IMR-90 (cell line): ENCODE measurements at regions not wholly inside any gene's neighbourhood (a gene's known extent, or its start where the extent isn't known, plus 50 kb on each side); places are given as distances from the start of the nearest gene placed in this dataset.

Experiments used
- ATAC-seq: fragments of 200-7000 bp; cut with Tn5 transposase; 2 replicates; pipeline ENCODE4 v1.9.1; 2020; ENCODE audit warnings: low read depth, mild to moderate bottlenecking, moderate library complexity
- BruUV-seq: library from RNA; stranded (reverse); fragments of 400-500 nt; replicated peaks from 2 replicates; lab custom pipeline; 2021; lab: Mats Ljungman, UMichigan
- CTCF ChIA-PET: fragments of 300-600 bp; formaldehyde crosslinking; extraction: SDS; loops from one replicate; lab custom pipeline; 2021; ENCODE audit warnings: antibody characterized with exemption; lab: Yijun Ruan, JAX
- POLR2A ChIA-PET: fragments of 300-600 bp; sonication (Branson Sonifier 250); formaldehyde crosslinking; loops from one replicate; lab custom pipeline; 2022; ENCODE audit warnings: antibody characterized with exemption; ENCODE audit not compliant: unreplicated experiment; lab: Charles Lee
- DNase-seq: peaks from one replicate; pipeline ENCODE4 v3.0.0; 2013
- H2AFZ ChIP-seq: replicated peaks from 2 replicates; pipeline ENCODE3; 2013; ENCODE audit warnings: low read length, mild to moderate bottlenecking; ENCODE audit not compliant: poor library complexity
- H2AK5ac ChIP-seq: 2 replicates; pipeline ENCODE4 v1.6.1; 2013; ENCODE audit warnings: low read depth, low read length, inconsistent platforms
- H2AK9ac ChIP-seq: replicated peaks from 2 replicates; pipeline ENCODE3; 2013; ENCODE audit warnings: mild to moderate bottlenecking, low read depth, low read length, moderate library complexity; ENCODE audit not compliant: poor library complexity
- H2BK120ac ChIP-seq: 2 replicates; pipeline ENCODE4 v1.6.1; 2013; ENCODE audit warnings: low read depth, low read length, inconsistent platforms
- H2BK15ac ChIP-seq: 3 replicates; pipeline ENCODE4 v1.6.1; 2013; ENCODE audit warnings: low read depth, low read length, inconsistent platforms
- H2BK20ac ChIP-seq: 2 replicates; pipeline ENCODE4 v1.6.1; 2013; ENCODE audit warnings: low read depth, mild to moderate bottlenecking, inconsistent platforms, low read length, moderate library complexity
- H2BK5ac ChIP-seq: 2 replicates; pipeline ENCODE4 v1.6.1; 2013; ENCODE audit warnings: mild to moderate bottlenecking, low read depth, low read length, inconsistent platforms; ENCODE audit not compliant: poor library complexity, severe bottlenecking
- H3K14ac ChIP-seq: replicated peaks from 2 replicates; pipeline ENCODE4 v1.6.1; 2013; ENCODE audit warnings: low read depth, low read length, inconsistent platforms
- H3K18ac ChIP-seq: 2 replicates; pipeline ENCODE4 v1.6.1; 2013; ENCODE audit warnings: low read depth, low read length, control low read depth
- H3K23ac ChIP-seq: 2 replicates; pipeline ENCODE4 v1.6.1; 2013; ENCODE audit warnings: low read depth, low read length, inconsistent platforms
- H3K27ac ChIP-seq: 2 replicates; pipeline ENCODE4 v1.5.1; 2013; ENCODE audit warnings: mild to moderate bottlenecking, control low read depth, low read length; ENCODE audit not compliant: insufficient read depth
- H3K27me3 ChIP-seq: 2 replicates; pipeline ENCODE4 v1.6.1; 2013; ENCODE audit warnings: low read length; ENCODE audit not compliant: control insufficient read depth, insufficient read depth
- H3K36me3 ChIP-seq: 2 replicates; pipeline ENCODE4 v1.6.1; 2013; ENCODE audit warnings: low read length, mixed read lengths; ENCODE audit not compliant: control insufficient read depth, insufficient read depth
- H3K4ac ChIP-seq: 2 replicates; pipeline ENCODE4 v1.6.1; 2013; ENCODE audit warnings: low read depth, low read length, inconsistent platforms
- H3K4me1 ChIP-seq: 2 replicates; pipeline ENCODE4 v1.6.1; 2013; ENCODE audit warnings: low read length, mixed read lengths; ENCODE audit not compliant: control insufficient read depth, insufficient read depth
- H3K4me2 ChIP-seq: 2 replicates; pipeline ENCODE4 v1.6.1; 2013; ENCODE audit warnings: low read depth, mild to moderate bottlenecking, control low read depth, low read length, moderate library complexity
- H3K4me3 ChIP-seq: 2 replicates; pipeline ENCODE4 v1.5.1; 2013; ENCODE audit warnings: low read depth, mild to moderate bottlenecking, control low read depth, low read length, moderate library complexity; ENCODE audit not compliant: insufficient read depth
- H3K56ac ChIP-seq: 2 replicates; pipeline ENCODE4 v1.6.1; 2013; ENCODE audit warnings: low read length, inconsistent platforms; ENCODE audit not compliant: insufficient read depth; ENCODE audit errors: extremely low read depth
- H3K79me1 ChIP-seq, 2 experiments: 2 replicates each; pipeline ENCODE4 v1.6.1; 2013; ENCODE audit warnings: low read length in 2 of 2, inconsistent platforms in 1 of 2, low read depth in 1 of 2
- H3K9ac ChIP-seq: 2 replicates; pipeline ENCODE4 v1.6.1; 2013; ENCODE audit warnings: low read depth, low read length, control low read depth
- H3K9me1 ChIP-seq: 2 replicates; pipeline ENCODE4 v1.6.1; 2013; ENCODE audit warnings: low read length, inconsistent platforms; ENCODE audit not compliant: insufficient read depth
- H3K9me3 ChIP-seq: 2 replicates; pipeline ENCODE4 v1.6.1; 2013; ENCODE audit warnings: low read length; ENCODE audit not compliant: control insufficient read depth, insufficient read depth
- H4K20me1 ChIP-seq: 2 replicates; pipeline ENCODE4 v1.6.1; 2013; ENCODE audit warnings: low read length, inconsistent platforms; ENCODE audit not compliant: insufficient read depth
- H4K5ac ChIP-seq: 2 replicates; pipeline ENCODE4 v1.6.1; 2013; ENCODE audit warnings: mild to moderate bottlenecking, low read depth, low read length, control low read depth
- H4K8ac ChIP-seq, 2 experiments: 2 replicates each; pipeline ENCODE4 v1.6.1; 2013; ENCODE audit warnings: low read depth in 2 of 2, low read length in 2 of 2, control low read depth in 1 of 2, inconsistent platforms in 1 of 2
- H4K91ac ChIP-seq: 2 replicates; pipeline ENCODE4 v1.6.1; 2013; ENCODE audit warnings: low read depth, low read length, inconsistent platforms; ENCODE audit not compliant: insufficient read depth
- CHD1 ChIP-seq: IDR thresholded peaks from 2 replicates; pipeline ENCODE4 v1.6.1; 2012; ENCODE audit warnings: low read depth, low read length, improper control_type of control experiment
- CTCF ChIP-seq: conservative IDR thresholded peaks from 2 replicates; pipeline ENCODE4 v1.5.1; 2012; ENCODE audit warnings: mild to moderate bottlenecking, low read depth, low read length, improper control_type of control experiment
- ELK1 ChIP-seq: fragments of 150-350 bp; IDR thresholded peaks from 2 replicates; pipeline ENCODE4 v1.6.1; 2016; ENCODE audit warnings: low read depth, mild to moderate bottlenecking, low read length, moderate library complexity, borderline replicate concordance
- MAZ ChIP-seq: IDR thresholded peaks from 2 replicates; pipeline ENCODE4 v1.6.1; 2012; ENCODE audit warnings: low read depth, mild to moderate bottlenecking, low read length, improper control_type of control experiment, moderate library complexity, borderline replicate concordance
- MXI1 ChIP-seq: IDR thresholded peaks from 2 replicates; pipeline ENCODE4 v1.6.1; 2012; ENCODE audit warnings: low read depth, mild to moderate bottlenecking, low read length, moderate library complexity, borderline replicate concordance
- NFE2L2 ChIP-seq: fragments of 150-350 bp; IDR thresholded peaks from 2 replicates; pipeline ENCODE4 v1.6.1; 2016; ENCODE audit warnings: low read depth, mild to moderate bottlenecking, low read length
- POLR2A ChIP-seq: IDR thresholded peaks from 2 replicates; pipeline ENCODE4 v1.6.1; 2012; ENCODE audit warnings: mild to moderate bottlenecking, low read depth, low read length
- RAD21 ChIP-seq: IDR thresholded peaks from 2 replicates; pipeline ENCODE4 v1.6.1; 2012; ENCODE audit warnings: low read length, improper control_type of control experiment
- RFX5 ChIP-seq: IDR thresholded peaks from 2 replicates; pipeline ENCODE4 v1.8.0; 2012; ENCODE audit warnings: low read depth, mild to moderate bottlenecking, low read length, moderate library complexity
- SMC3 ChIP-seq: fragments of 150-350 bp; IDR thresholded peaks from 2 replicates; pipeline ENCODE4 v1.6.1; 2016; ENCODE audit warnings: low read depth, mild to moderate bottlenecking, antibody characterized with exemption, low read length, moderate library complexity
- USF2 ChIP-seq: fragments of 150-350 bp; IDR thresholded peaks from 2 replicates; pipeline ENCODE4 v1.6.1; 2017; ENCODE audit warnings: mild to moderate bottlenecking, antibody characterized with exemption, low read length, low read depth
- WGBS, 2 experiments: methylation state at CpG; one replicate each; pipeline versions ENCODE4 v1.1.5 to v1.1.7; 2013; ENCODE audit warnings: missing lambda C conversion rate in 2 of 2; ENCODE audit not compliant: insufficient read length in 1 of 2; ENCODE audit errors: extremely low coverage in 2 of 2; 5-methylcytosine and 5-hydroxymethylcytosine counted together
- dilution Hi-C: fragments of 300-500 bp; cut with HindIII; formaldehyde crosslinking; loops from one replicate; pipeline ENCODE4 v1.14.3; 2018; ENCODE audit warnings: low sequenced_read_pairs; ENCODE audit not compliant: unreplicated experiment
- in situ Hi-C: fragments of 300-500 bp; cut with MboI; formaldehyde crosslinking; loops from 3 replicates; pipeline ENCODE4 v1.14.3; 2019; ENCODE audit warnings: low sequenced_read_pairs, inconsistent platforms, mixed read lengths
- intact Hi-C: fragments of 100-400 bp; cut with micrococcal nuclease; formaldehyde crosslinking; loops from 2 replicates; pipeline ENCODE4 v1.10.0; 2022

GRCh38 chr9:119902611-119903010 is 533.4 kb upstream of the BRINP1 start:
- Histone ChIP-seq H2AK9ac (no peak overlapping the region), H3K36me3 (no peaks in the 10 kb centered on the region), H2AK5ac (no peak overlapping the region), H4K91ac (no peak overlapping the region), H3K23ac (no peak overlapping the region), H3K9me1 (no peaks in the 10 kb centered on the region), H3K18ac (no peak overlapping the region), H4K8ac (no peak overlapping the region), H3K27me3 (no peaks in the 10 kb centered on the region), H2BK5ac (no peak overlapping the region), H3K4me2 (no peak overlapping the region), H2BK20ac (no peak overlapping the region), H2AFZ (no peak overlapping the region), H3K4me3 (no peak overlapping the region), H3K4ac (no peak overlapping the region), H4K20me1 (no peaks in the 10 kb centered on the region), H2BK15ac (no peak overlapping the region), H3K9ac (no peak overlapping the region), H3K79me1 (no peaks in the 10 kb centered on the region), H4K5ac (no peak overlapping the region), H3K14ac (no peak overlapping the region), H2BK120ac (no peak overlapping the region), H3K9me3 (peaks cover 4% of the 10 kb centered on the region; the same call in 1 of the 2 replicates), H3K27ac (no peak overlapping the region), H3K56ac (no peak overlapping the region), H3K4me1 (no peaks in the 10 kb centered on the region)
- no peak for DNase-seq
- no TSS peak for BruUV-seq
- dilution Hi-C loops: no loop called here
- WGBS, 2 experiments: 17% methylated on average over 2 of the region's 4 CpGs; no CpG with 5 or more reads in 1 of the 2 experiments
- no peak for TF ChIP-seq NFE2L2
- TF ChIP-seq CTCF: no peak
- TF ChIP-seq SMC3: no peak
- TF ChIP-seq ELK1: no peak
- TF ChIP-seq CHD1: no peak
- TF ChIP-seq USF2: no peak
- no peak for TF ChIP-seq MXI1
- no peak for TF ChIP-seq MAZ
- TF ChIP-seq POLR2A: no peak
- no peak for TF ChIP-seq RFX5
- TF ChIP-seq RAD21: no peak
- no peak for ATAC-seq
- intact Hi-C loops: no loop called here
- POLR2A ChIA-PET: no interaction called here
- in situ Hi-C loops: no loop called here
- CTCF ChIA-PET: no interaction called here
